B cell (primary cell): ENCODE measurements at regions not wholly inside any gene's neighbourhood (a gene's known extent, or its start where the extent isn't known, plus 50 kb on each side); places are given as distances from the start of the nearest gene placed in this dataset.

ENCODE experiments used
- ATAC-seq: fragments of 200-7000 bp; cut with Tn5 transposase; one replicate; pipeline ENCODE4 v1.10.0; 2021; ENCODE audit warnings: low read depth, mild to moderate bottlenecking, moderate number of reproducible peaks, moderate library complexity
- CTCF ChIA-PET: fragments of 350-600 bp; sonication (Branson Sonifier 250); formaldehyde crosslinking; loops from one replicate; lab custom pipeline; 2021; ENCODE audit warnings: antibody characterized with exemption, inconsistent platforms; lab: Charles Lee
- POLR2A ChIA-PET: fragments of 350-600 bp; sonication (Branson Sonifier 250); formaldehyde crosslinking; loops from one replicate; lab custom pipeline; 2021; ENCODE audit warnings: antibody characterized with exemption; lab: Charles Lee
- DNase-seq: peaks from one replicate; pipeline ENCODE4 v3.0.0; 2013
- H2AFZ ChIP-seq: 2 replicates; pipeline ENCODE4 v1.6.1; 2012; ENCODE audit warnings: mild to moderate bottlenecking, low read depth, low read length; ENCODE audit not compliant: insufficient read depth, poor library complexity, severe bottlenecking
- H3K27ac ChIP-seq, 2 donors: 1 replicate in 1 of 2; 2 replicates in 1 of 2; pipeline ENCODE4 v1.5.1; 2012 to 2013; ENCODE audit warnings: low read length in 2 of 2, mild to moderate bottlenecking in 2 of 2, moderate library complexity in 1 of 2
- H3K27me3 ChIP-seq, 4 experiments: fragments of 200-600 bp in 1 of 4; sonication (generic) in 1 of 4; replicated peaks in 1 of 4; 1 replicate in 2 of 4; 2 replicates in 2 of 4; pipeline versions ENCODE4 v1.6.1 to v1.7.0; 2013 to 2016; ENCODE audit warnings: low read length in 3 of 4, mild to moderate bottlenecking in 2 of 4, mixed read lengths in 1 of 4, moderate library complexity in 1 of 4; ENCODE audit not compliant: insufficient read depth in 4 of 4, control insufficient read depth in 3 of 4; ENCODE audit errors: control extremely low read depth in 1 of 4
- H3K36me3 ChIP-seq, 2 experiments: replicated peaks in 1 of 2; 1 replicate in 1 of 2; 2 replicates in 1 of 2; pipeline versions ENCODE4 v1.6.1 to v1.7.1; 2013; ENCODE audit warnings: low read length in 1 of 2; ENCODE audit not compliant: insufficient read depth in 2 of 2, control insufficient read depth in 1 of 2; ENCODE audit errors: control extremely low read depth in 1 of 2, extremely low read depth in 1 of 2
- H3K4me1 ChIP-seq, 2 donors: fragments of 200-600 bp in 1 of 2; sonication (generic) in 1 of 2; 1 replicate in 1 of 2; 2 replicates in 1 of 2; pipeline versions ENCODE4 v1.5.1 to v1.6.1; 2013 to 2017; ENCODE audit warnings: low read length in 2 of 2; ENCODE audit not compliant: control insufficient read depth in 2 of 2, insufficient read depth in 2 of 2
- H3K4me2 ChIP-seq: replicated peaks from 2 replicates; pipeline ENCODE3; 2012; ENCODE audit warnings: mild to moderate bottlenecking, low read depth, low read length; ENCODE audit not compliant: poor library complexity, severe bottlenecking
- H3K4me3 ChIP-seq, 5 experiments: fragments of 200-600 bp in 1 of 5; sonication (generic) in 1 of 5; 1 replicate in 3 of 5; 2 replicates in 2 of 5; pipeline versions ENCODE4 v1.5.1 to v1.7.0; 2011 to 2016; ENCODE audit warnings: low read length in 4 of 5, mild to moderate bottlenecking in 4 of 5, low read depth in 2 of 5, control low read depth in 1 of 5, moderate library complexity in 1 of 5; ENCODE audit not compliant: insufficient read depth in 1 of 5; ENCODE audit errors: control extremely low read depth in 1 of 5, extremely low read depth in 1 of 5
- H3K79me2 ChIP-seq: fragments of 200-600 bp; sonication (generic); one replicate; pipeline ENCODE4 v1.6.0; 2016; ENCODE audit warnings: low read length; ENCODE audit not compliant: control insufficient read depth, insufficient read depth
- H3K9ac ChIP-seq: fragments of 200-600 bp; sonication (generic); 2 replicates; pipeline ENCODE4 v1.6.1; 2017; ENCODE audit warnings: mild to moderate bottlenecking, low read length, moderate library complexity
- H3K9me3 ChIP-seq, 3 donors: one replicate each; pipeline versions ENCODE4 v1.6.1 to v1.7.1; 2013; ENCODE audit warnings: low read length in 2 of 3; ENCODE audit not compliant: control insufficient read depth in 2 of 3, insufficient read depth in 1 of 3; ENCODE audit errors: control extremely low read depth in 1 of 3
- H4K20me1 ChIP-seq: 2 replicates; pipeline ENCODE4 v1.6.0; 2012; ENCODE audit warnings: mild to moderate bottlenecking, low read length; ENCODE audit not compliant: insufficient read depth, control insufficient read depth, poor library complexity, severe bottlenecking
- H3K27ac Mint-ChIP-seq: one replicate; pipeline ENCODE4 v1.8.0; 2021; ENCODE audit warnings: mixed read lengths
- H3K27me3 Mint-ChIP-seq: one replicate; pipeline ENCODE4 v1.8.0; 2021; ENCODE audit warnings: mixed read lengths
- H3K4me1 Mint-ChIP-seq: one replicate; pipeline ENCODE4 v1.8.0; 2021; ENCODE audit warnings: mixed read lengths
- H3K4me3 Mint-ChIP-seq: one replicate; pipeline ENCODE4 v1.8.0; 2021; ENCODE audit warnings: mixed read lengths
- H3K9me3 Mint-ChIP-seq: one replicate; pipeline ENCODE4 v1.8.0; 2022; ENCODE audit warnings: mixed read lengths; ENCODE audit not compliant: insufficient read depth
- CTCF ChIP-seq: fragments of 200-600 bp; IDR thresholded peaks from one replicate; pipeline ENCODE4 v1.8.0; 2022; ENCODE audit warnings: antibody characterized with exemption, mild to moderate bottlenecking
- EZH2 ChIP-seq: IDR thresholded peaks from 2 replicates; pipeline ENCODE4 v1.6.1; 2012; ENCODE audit warnings: borderline replicate concordance, low read depth, mild to moderate bottlenecking, moderate library complexity, low read length; ENCODE audit not compliant: insufficient read depth, poor library complexity, severe bottlenecking
- WGBS: methylation state at CpG from one replicate; pipeline ENCODE4 v1.1.5; 2013; ENCODE audit warnings: missing lambda C conversion rate; ENCODE audit not compliant: insufficient coverage; 5-methylcytosine and 5-hydroxymethylcytosine counted together
- intact Hi-C: fragments of 100-400 bp; cut with micrococcal nuclease; formaldehyde crosslinking; loops from one replicate; pipeline ENCODE4 v1.10.0; 2022

DNA sequence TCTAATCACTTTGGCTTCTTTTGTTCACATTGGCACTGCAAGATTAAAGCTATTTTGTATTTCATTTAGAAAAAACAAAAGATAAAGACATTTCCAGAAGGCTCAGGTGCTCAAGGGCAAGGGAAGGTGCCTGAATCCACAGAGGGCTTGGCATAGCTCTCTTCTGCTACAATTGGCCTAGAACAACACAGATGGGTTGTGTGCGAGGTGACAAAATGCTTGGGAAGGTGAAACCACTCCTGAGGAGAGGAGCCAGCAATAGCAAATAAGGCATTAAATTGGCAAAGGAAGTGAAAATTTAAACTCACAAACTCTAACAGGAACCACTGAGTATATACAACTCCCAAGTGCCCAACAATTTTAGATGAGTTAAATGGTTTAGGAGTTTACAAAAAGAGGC, 1290.4 kb upstream of the CHAC2 start:
- intact Hi-C loops, result no loop called here
- no peaks in the 10 kb centered on the region for H3K27me3 ChIP-seq

GRCh38 chr2:52475590-52475989, 1292.0 kb upstream of the CHAC2 start:
- Histone ChIP-seq H3K9ac (no peak overlapping the region), H3K4me2 (no peak overlapping the region), H3K4me1 (no peaks in the 10 kb centered on the region), H4K20me1 (no peaks in the 10 kb centered on the region), H3K36me3 (no peaks in the 10 kb centered on the region), H3K27ac (no peak overlapping the region), H3K4me3 (no peak overlapping the region), H3K9me3 (peaks cover 0 to 5% (median 2%) of the 10 kb centered on the region in 3 donors), H3K27me3 (no peaks in the 10 kb centered on the region), H2AFZ (no peak overlapping the region), H3K79me2 (no peaks in the 10 kb centered on the region)
- intact Hi-C loops, result no loop called here
- ATAC-seq (no peak), DNase-seq (no peak)
- Mint-ChIP-seq H3K27ac (no peak overlapping the region), H3K27me3 (no peaks in the 10 kb centered on the region), H3K4me1 (no peaks in the 10 kb centered on the region), H3K9me3 (peaks cover 2% of the 10 kb centered on the region), H3K4me3 (no peak overlapping the region)
- WGBS, result no CpG with 5 or more reads among the region's 1 CpG
- TF ChIP-seq EZH2 (no peak), CTCF (no peak)
- POLR2A ChIA-PET, result no interaction called here
- CTCF ChIA-PET, result no interaction called here

More for the DNA sequence above, 1290.4 kb upstream of the CHAC2 start:
- TF ChIP-seq EZH2, result no peak
- no peak for TF ChIP-seq CTCF
- H3K4me2 ChIP-seq, result no peak overlapping the region
- no peaks in the 10 kb centered on the region for H3K36me3 ChIP-seq
- Mint-ChIP-seq H3K27ac (no peak overlapping the region), H3K9me3 (peaks cover 2% of the 10 kb centered on the region), H3K27me3 (no peaks in the 10 kb centered on the region), H3K4me1 (no peaks in the 10 kb centered on the region), H3K4me3 (no peak overlapping the region)
- H3K79me2 ChIP-seq, result no peaks in the 10 kb centered on the region
- H3K4me3 ChIP-seq, result no peak overlapping the region
- ATAC-seq, result no peak
- CTCF ChIA-PET, result no interaction called here
- no peaks in the 10 kb centered on the region for H4K20me1 ChIP-seq
- no peak overlapping the region for H3K27ac ChIP-seq
- no peak overlapping the region for H3K9ac ChIP-seq
- peaks cover 0 to 2% (median 0%) of the 10 kb centered on the region in 3 donors for H3K9me3 ChIP-seq
- POLR2A ChIA-PET, result no interaction called here
- H3K4me1 ChIP-seq, result no peaks in the 10 kb centered on the region
- H2AFZ ChIP-seq, result no peak overlapping the region
- no peak for DNase-seq
- no CpG with 5 or more reads among the region's 1 CpG for WGBS
